CD14-positive monocyte (primary cell): ENCODE measurements at regions not wholly inside any gene's neighbourhood (a gene's known extent, or its start where the extent isn't known, plus 50 kb on each side); places are given as distances from the start of the nearest gene placed in this dataset.

ENCODE experiments used
- DNase-seq, 3 donors: peaks; one replicate each; pipeline ENCODE4 v3.0.0-alpha.2; 2011 to 2022
- H2AFZ ChIP-seq: 2 replicates; pipeline ENCODE4 v1.6.0; 2012; ENCODE audit warnings: mild to moderate bottlenecking, low read depth, low read length, inconsistent platforms; ENCODE audit not compliant: insufficient read depth, poor library complexity, severe bottlenecking
- H3K27ac ChIP-seq, 2 donors: 1 replicate in 1 of 2; 2 replicates in 1 of 2; pipeline ENCODE4 v1.5.1; 2012 to 2013; ENCODE audit warnings: low read length in 2 of 2, control low read depth in 1 of 2, inconsistent platforms in 1 of 2, low read depth in 1 of 2, mild to moderate bottlenecking in 1 of 2
- H3K27me3 ChIP-seq, 2 donors: one replicate each; pipeline versions ENCODE4 v1.6.0 to v1.6.1; 2011 to 2013; ENCODE audit warnings: low read length in 2 of 2; ENCODE audit not compliant: control insufficient read depth in 2 of 2, insufficient read depth in 2 of 2
- H3K36me3 ChIP-seq, 2 donors: replicated peaks in 1 of 2; 1 replicate in 1 of 2; 2 replicates in 1 of 2; pipeline versions ENCODE4 v1.5.1 to v1.6.1; 2012 to 2013; ENCODE audit warnings: low read length in 2 of 2, control low read depth in 1 of 2, inconsistent platforms in 1 of 2, mild to moderate bottlenecking in 1 of 2; ENCODE audit not compliant: insufficient read depth in 2 of 2, control insufficient read depth in 1 of 2
- H3K4me1 ChIP-seq, 2 donors: 1 replicate in 1 of 2; 2 replicates in 1 of 2; pipeline versions ENCODE4 v1.5.1 to v1.6.1; 2012 to 2013; ENCODE audit warnings: low read length in 2 of 2, control low read depth in 1 of 2, inconsistent platforms in 1 of 2, mild to moderate bottlenecking in 1 of 2, moderate library complexity in 1 of 2; ENCODE audit not compliant: insufficient read depth in 2 of 2, control insufficient read depth in 1 of 2
- H3K4me2 ChIP-seq: replicated peaks from 2 replicates; pipeline ENCODE3; 2012; ENCODE audit warnings: low read length, moderate library complexity, mild to moderate bottlenecking; ENCODE audit not compliant: poor library complexity, severe bottlenecking; ENCODE audit errors: extremely low read depth
- H3K4me3 ChIP-seq, 3 experiments: fragments of 200-600 bp in 1 of 3; sonication (generic) in 1 of 3; replicated peaks in 1 of 3; 1 replicate in 2 of 3; 2 replicates in 1 of 3; pipeline ENCODE4 v1.5.1; 2011 to 2013; ENCODE audit warnings: low read length in 3 of 3, mild to moderate bottlenecking in 3 of 3, control low read depth in 2 of 3, low read depth in 2 of 3, inconsistent platforms in 1 of 3, moderate library complexity in 1 of 3
- H3K79me2 ChIP-seq: 2 replicates; pipeline ENCODE4 v1.6.0; 2012; ENCODE audit warnings: mild to moderate bottlenecking, control low read depth, inconsistent platforms, low read length, moderate library complexity; ENCODE audit not compliant: insufficient read depth
- H3K9ac ChIP-seq: 2 replicates; pipeline ENCODE4 v1.6.0; 2017; ENCODE audit warnings: low read length, mild to moderate bottlenecking; ENCODE audit not compliant: insufficient read depth, poor library complexity, severe bottlenecking
- H3K9me3 ChIP-seq, 2 donors: replicated peaks in 1 of 2; 1 replicate in 1 of 2; 2 replicates in 1 of 2; pipeline versions ENCODE4 v1.5.1 to v1.6.1; 2012 to 2013; ENCODE audit warnings: low read length in 2 of 2, control low read depth in 1 of 2; ENCODE audit not compliant: control insufficient read depth in 1 of 2, insufficient read depth in 1 of 2
- H4K20me1 ChIP-seq: 2 replicates; pipeline ENCODE4 v1.6.0; 2012; ENCODE audit warnings: mild to moderate bottlenecking, low read length, control low read depth, moderate library complexity; ENCODE audit not compliant: insufficient read depth
- H3K27ac Mint-ChIP-seq, 7 donors: one replicate each; pipeline ENCODE4 v1.8.0; 2020; ENCODE audit warnings: mild to moderate bottlenecking in 7 of 7, mixed read lengths in 7 of 7, moderate library complexity in 6 of 7, inconsistent platforms in 2 of 7
- H3K27me3 Mint-ChIP-seq, 3 donors: one replicate each; pipeline ENCODE4 v1.8.0; 2021 to 2022; ENCODE audit warnings: low read depth in 3 of 3, mild to moderate bottlenecking in 3 of 3, mixed read lengths in 3 of 3, moderate library complexity in 3 of 3, inconsistent platforms in 1 of 3
- H3K36me3 Mint-ChIP-seq, 2 donors: one replicate each; pipeline ENCODE4 v1.8.0; 2020; ENCODE audit warnings: mixed read lengths in 2 of 2, inconsistent platforms in 1 of 2, mild to moderate bottlenecking in 1 of 2
- H3K4me1 Mint-ChIP-seq: one replicate; pipeline ENCODE4 v1.8.0; 2020; ENCODE audit warnings: mild to moderate bottlenecking, mixed read lengths
- H3K4me3 Mint-ChIP-seq, 2 donors: one replicate each; pipeline ENCODE4 v1.8.0; 2020; ENCODE audit warnings: mild to moderate bottlenecking in 2 of 2, mixed read lengths in 2 of 2, moderate library complexity in 1 of 2
- H3K9me3 Mint-ChIP-seq, 7 donors: one replicate each; pipeline ENCODE4 v1.8.0; 2020 to 2022; ENCODE audit warnings: mixed read lengths in 7 of 7, mild to moderate bottlenecking in 6 of 7, moderate library complexity in 6 of 7, inconsistent platforms in 2 of 7
- CTCF ChIP-seq: fragments of 200-600 bp; IDR thresholded peaks from one replicate; pipeline ENCODE4 v1.8.0; 2022; ENCODE audit warnings: antibody characterized with exemption, mild to moderate bottlenecking
- WGBS: methylation state at CpG from one replicate; pipeline ENCODE4 v1.1.5; 2013; ENCODE audit warnings: missing lambda C conversion rate; ENCODE audit not compliant: insufficient coverage; 5-methylcytosine and 5-hydroxymethylcytosine counted together
- intact Hi-C, 2 donors: fragments of 100-400 bp; cut with micrococcal nuclease; formaldehyde crosslinking; loops; one replicate each; pipeline versions ENCODE4 v1.15.0 to v1.15.1; 2023

DNA sequence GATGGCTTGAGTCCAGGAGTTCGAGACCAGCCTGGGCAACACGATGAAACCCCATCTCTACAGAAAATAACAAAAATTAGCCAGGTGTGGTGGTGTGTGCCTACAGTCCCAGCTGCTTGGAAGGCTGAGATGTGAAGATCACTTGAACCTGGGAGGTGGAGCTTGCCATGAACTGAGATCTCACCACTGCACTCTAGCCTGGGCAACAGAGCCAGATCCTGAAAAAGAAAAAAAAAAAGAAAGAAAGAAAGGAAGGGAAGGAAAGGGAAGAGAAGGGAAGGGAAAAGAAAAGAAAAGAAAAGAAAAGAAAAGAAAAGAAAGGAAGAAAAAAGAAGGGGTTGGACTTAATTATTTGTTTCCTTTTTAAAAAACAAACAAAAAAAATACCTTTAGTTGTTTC is 764.2 kb downstream of the IRX1 start:
- no CpG with 5 or more reads among the region's 2 CpGs for WGBS
- no peaks in the 10 kb centered on the region for H3K27me3 ChIP-seq
- H3K9ac ChIP-seq: no peak overlapping the region
- no peak for DNase-seq
- H2AFZ ChIP-seq: no peak overlapping the region
- no peaks in the 10 kb centered on the region for H3K4me1 ChIP-seq
- no peak for TF ChIP-seq CTCF
- H3K79me2 ChIP-seq: no peaks in the 10 kb centered on the region
- H3K36me3 ChIP-seq: no peaks in the 10 kb centered on the region
- H3K27ac ChIP-seq: no peak overlapping the region
- no peak overlapping the region for H3K4me2 ChIP-seq
- H3K4me3 Mint-ChIP-seq: no peak overlapping the region
- peaks cover 2 to 16% (median 5%) of the 10 kb centered on the region in 7 donors for H3K9me3 Mint-ChIP-seq
- no peak overlapping the region for H3K27ac Mint-ChIP-seq
- no peaks in the 10 kb centered on the region for H3K36me3 Mint-ChIP-seq
- peaks cover under 1 to 12% of the 10 kb centered on the region in 2 donors for H3K9me3 ChIP-seq
- intact Hi-C loops: no loop called here
- H3K4me3 ChIP-seq: no peak overlapping the region
- no peaks in the 10 kb centered on the region for H3K4me1 Mint-ChIP-seq
- no peaks in the 10 kb centered on the region for H4K20me1 ChIP-seq
- no peaks in the 10 kb centered on the region for H3K27me3 Mint-ChIP-seq

- Histone ChIP-seq H3K9ac (no peak overlapping the region), H4K20me1 (no peaks in the 10 kb centered on the region), H3K27ac (no peak overlapping the region), H3K36me3 (no peaks in the 10 kb centered on the region), H2AFZ (no peak overlapping the region), H3K4me1 (no peaks in the 10 kb centered on the region), H3K27me3 (no peaks in the 10 kb centered on the region), H3K4me2 (no peak overlapping the region), H3K4me3 (no peak overlapping the region), H3K9me3 (peaks cover 0 to 7% of the 10 kb centered on the region in 2 donors), H3K79me2 (no peaks in the 10 kb centered on the region)
- no peak overlapping the region for H3K4me3 Mint-ChIP-seq
- WGBS: 90% methylated on average over 2 of the region's 3 CpGs
- intact Hi-C loops: no loop called here
- H3K4me1 Mint-ChIP-seq: no peaks in the 10 kb centered on the region
- H3K9me3 Mint-ChIP-seq: peaks cover 0 to 15% (median 5%) of the 10 kb centered on the region in 7 donors
- no peak for TF ChIP-seq CTCF
- DNase-seq: no peak
- H3K27ac Mint-ChIP-seq: no peak overlapping the region
- no peaks in the 10 kb centered on the region for H3K36me3 Mint-ChIP-seq
- peaks cover 0 to 3% (median 0%) of the 10 kb centered on the region in 3 donors for H3K27me3 Mint-ChIP-seq
Observed at GRCh38 chr5:4361753-4362152, 766.1 kb downstream of the IRX1 start.
